GM12872 (cell line): ENCODE measurements at regions not wholly inside any gene's neighbourhood (a gene's known extent, or its start where the extent isn't known, plus 50 kb on each side); places are given as distances from the start of the nearest gene placed in this dataset.

ENCODE experiments used
- CTCF ChIP-seq: IDR thresholded peaks from 3 replicates; pipeline ENCODE4 v1.5.1; 2011; ENCODE audit warnings: low read depth, mild to moderate bottlenecking, low read length, moderate library complexity; ENCODE audit not compliant: insufficient read depth

- TF ChIP-seq CTCF, result no peak
Observed at GRCh38 chr5:3025392-3025791, 273.9 kb upstream of the IRX2 start.

GRCh38 chr5:3024976-3025375 is 273.5 kb upstream of the IRX2 start:
- TF ChIP-seq CTCF, result no peak

- no peak for TF ChIP-seq CTCF
Observed at GRCh38 chr5:3024554-3024953, 273.1 kb upstream of the IRX2 start.

- no peak for TF ChIP-seq CTCF
Observed at GRCh38 chr5:3024126-3024525, 272.6 kb upstream of the IRX2 start.

- no peak for TF ChIP-seq CTCF
Observed at GRCh38 chr5:3023656-3024055, 272.2 kb upstream of the IRX2 start.

GRCh38 chr5:3022665-3023064 is 271.2 kb upstream of the IRX2 start:
- TF ChIP-seq CTCF, result no peak

- no peak for TF ChIP-seq CTCF
Observed at GRCh38 chr5:3020426-3020825, 268.9 kb upstream of the IRX2 start.

- TF ChIP-seq CTCF, result no peak
Observed at GRCh38 chr5:3019045-3019444, 267.6 kb upstream of the IRX2 start.
